Smooth muscle cell of the brain vasculature (primary cell): ENCODE measurements at regions not wholly inside any gene's neighbourhood (a gene's known extent, or its start where the extent isn't known, plus 50 kb on each side); places are given as distances from the start of the nearest gene placed in this dataset.
"Not testable (repeated sequence)": the region's sequence is repeated elsewhere in the genome, so short reads cannot be mapped to it uniquely, and the experiment has no call there.

Experiments
- DNase-seq: peaks from one replicate; pipeline ENCODE4 v3.0.0-alpha.2; 2012; ENCODE audit warnings: low read depth, low spot score

- DNase-seq: no peak
These were observed 1855.5 kb downstream of the MAT2B start for GRCh38 chr5:165360784-165361542.

DNA sequence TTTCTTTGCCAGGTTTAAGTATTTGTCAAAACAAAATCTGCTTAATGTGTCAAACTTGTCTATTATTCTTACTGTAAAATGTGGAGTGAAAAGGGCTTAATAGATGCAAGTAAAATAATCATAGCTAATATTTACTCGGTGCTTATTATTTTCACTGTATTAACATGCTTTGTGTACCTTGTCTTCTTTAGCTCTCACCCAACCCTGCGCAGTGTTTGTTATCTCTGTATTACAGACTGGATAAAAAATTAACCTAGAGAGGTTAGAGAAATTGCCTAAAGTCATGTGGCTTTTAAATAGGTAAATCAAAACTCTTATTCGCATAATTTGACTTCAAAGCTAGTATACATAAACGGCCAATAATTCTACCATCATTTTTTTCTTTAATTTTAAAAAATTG is 1864.8 kb downstream of the MAT2B start:
- no peak for DNase-seq

DNA sequence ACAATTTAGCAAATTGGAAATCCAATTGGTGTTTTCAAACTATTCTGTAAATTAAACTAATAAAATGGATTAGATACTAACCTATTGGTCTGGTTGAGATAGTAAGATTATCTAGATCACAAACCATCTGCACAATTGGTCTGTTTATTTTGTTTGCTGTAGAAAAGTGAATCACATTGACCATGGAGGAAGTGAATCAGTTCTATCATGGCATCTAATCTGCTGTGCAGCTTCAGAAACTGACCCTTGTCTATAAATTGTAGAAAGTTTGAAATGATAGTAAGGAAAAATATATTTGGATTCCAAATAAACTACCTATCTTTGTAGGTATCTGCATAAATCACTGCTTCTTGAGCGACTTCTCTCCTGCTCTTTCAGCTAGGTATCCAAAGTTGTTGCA is 1865.4 kb downstream of the MAT2B start:
- no peak for DNase-seq

DNA sequence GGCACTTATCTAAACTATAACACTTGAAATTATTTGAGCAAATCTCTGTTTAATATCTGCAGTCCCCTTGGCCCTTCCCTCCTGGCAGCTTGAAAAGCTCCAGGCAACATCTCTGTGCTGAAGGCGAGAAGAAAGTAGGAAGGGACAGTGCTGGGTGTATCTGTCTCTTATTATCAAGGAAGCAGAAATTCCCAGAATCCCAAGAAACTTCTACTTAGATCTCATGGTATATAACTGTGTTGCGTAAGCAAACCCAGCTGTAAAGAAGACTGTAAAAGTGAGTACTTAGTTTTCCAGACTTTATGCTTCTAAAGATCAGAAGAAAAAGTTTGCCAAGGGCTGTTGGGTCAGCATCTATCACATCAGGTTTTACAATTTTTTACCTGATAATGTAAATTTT is 1869.8 kb downstream of the MAT2B start:
- DNase-seq: no peak

- no peak for DNase-seq
These were observed 1888.4 kb downstream of the MAT2B start for GRCh38 chr5:165393839-165394238.

DNA sequence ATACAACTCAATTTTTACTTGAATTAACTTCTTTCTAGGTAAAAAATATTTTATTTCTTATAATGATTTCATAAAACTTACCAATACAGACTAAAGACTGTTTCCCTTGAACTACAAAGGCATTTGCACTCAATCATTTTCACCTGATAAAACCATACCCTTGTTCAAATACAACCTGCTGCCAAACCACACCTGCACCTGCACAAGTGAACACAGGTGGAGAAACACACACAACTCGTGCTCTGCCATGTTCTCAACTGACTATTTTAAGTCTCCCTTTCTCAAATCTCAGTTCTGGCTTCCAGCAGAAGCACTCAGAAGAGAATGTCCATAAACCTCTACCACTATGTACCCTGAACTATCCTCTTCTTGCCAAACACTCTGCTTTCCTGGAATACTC is 1892.1 kb downstream of the MAT2B start:
- DNase-seq: no peak

- DNase-seq: no peak
These were observed 1894.7 kb downstream of the MAT2B start for GRCh38 chr5:165400086-165400485.

- no peak for DNase-seq
These were observed 1899.5 kb downstream of the MAT2B start for GRCh38 chr5:165404917-165405316.

GRCh38 chr5:165405340-165405739 is 1899.9 kb downstream of the MAT2B start:
- no peak for DNase-seq

GRCh38 chr5:165407352-165407751 is 1901.9 kb downstream of the MAT2B start:
- DNase-seq: no peak

- DNase-seq: no peak
These were observed 1905.1 kb downstream of the MAT2B start for GRCh38 chr5:165410476-165410875.

DNA sequence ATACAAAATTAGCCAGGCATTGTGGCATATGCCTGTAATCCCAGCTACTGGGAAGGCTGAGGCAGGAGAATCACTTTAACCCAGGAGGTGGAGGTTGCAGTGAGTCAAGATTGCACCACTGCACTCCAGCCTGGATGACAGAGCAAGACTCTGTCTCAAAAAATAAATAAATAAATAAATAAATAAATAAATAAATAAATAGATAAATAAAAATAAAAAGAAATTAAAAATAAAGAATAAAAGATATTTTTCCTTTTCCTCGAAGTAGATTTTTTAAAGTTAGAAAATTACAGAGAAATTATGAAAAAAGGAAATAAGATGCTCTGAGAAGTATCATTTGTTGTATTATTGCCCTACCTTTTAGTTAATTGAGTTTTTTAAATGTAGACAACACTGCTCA is 1906.1 kb downstream of the MAT2B start:
- DNase-seq: not testable (repeated sequence)

GRCh38 chr5:165420493-165420892 is 1915.1 kb downstream of the MAT2B start:
- DNase-seq: no peak

DNA sequence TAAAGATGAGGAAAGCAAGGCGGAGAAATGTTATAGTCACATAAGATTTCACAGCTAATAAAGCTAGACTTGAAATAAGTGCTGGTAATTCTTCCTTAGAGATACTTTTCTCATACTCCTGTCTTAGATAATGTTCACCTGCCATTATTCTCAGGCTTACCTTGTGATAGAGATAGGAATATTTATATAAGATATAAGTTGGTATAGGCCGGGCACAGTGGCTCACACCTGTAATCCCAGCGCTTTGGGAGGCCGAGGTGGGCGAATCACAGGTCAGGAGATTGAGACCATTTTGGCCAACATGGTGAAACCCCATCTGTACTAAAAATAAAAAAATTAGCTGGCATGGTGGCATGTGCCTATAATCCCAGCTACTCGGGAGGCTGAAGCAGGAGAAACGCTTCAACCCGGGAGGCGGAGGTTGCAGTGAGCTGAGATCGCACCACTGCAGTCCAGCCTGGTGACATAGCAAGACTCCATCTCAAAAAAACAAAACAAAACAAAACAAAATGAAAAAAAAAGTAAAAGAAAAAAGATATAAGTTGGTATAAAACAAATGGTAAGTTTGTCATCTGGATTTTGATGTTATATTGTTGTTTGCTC is 1918.4 kb downstream of the MAT2B start:
- no peak for DNase-seq

- no peak for DNase-seq
These were observed 1920.2 kb downstream of the MAT2B start for GRCh38 chr5:165425594-165425993.

DNA sequence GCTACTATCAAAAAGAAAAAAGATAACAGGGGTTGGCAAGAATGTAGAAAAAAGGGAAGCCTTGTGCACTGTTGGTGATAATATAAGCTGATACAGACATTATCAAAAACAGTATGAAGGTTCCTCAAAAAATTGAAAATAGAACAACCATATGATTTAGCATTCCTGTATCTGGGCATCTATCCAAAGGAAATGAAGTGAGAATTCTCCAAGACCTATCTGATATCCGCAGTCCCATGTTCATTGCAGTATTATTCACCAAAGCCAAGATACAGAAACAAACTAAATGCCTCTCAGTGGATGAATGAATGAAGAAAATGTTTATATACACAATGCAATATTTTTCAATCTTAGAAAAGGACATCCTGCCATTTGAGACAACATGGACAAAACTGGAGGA is 1943.3 kb downstream of the MAT2B start:
- DNase-seq: no peak

DNA sequence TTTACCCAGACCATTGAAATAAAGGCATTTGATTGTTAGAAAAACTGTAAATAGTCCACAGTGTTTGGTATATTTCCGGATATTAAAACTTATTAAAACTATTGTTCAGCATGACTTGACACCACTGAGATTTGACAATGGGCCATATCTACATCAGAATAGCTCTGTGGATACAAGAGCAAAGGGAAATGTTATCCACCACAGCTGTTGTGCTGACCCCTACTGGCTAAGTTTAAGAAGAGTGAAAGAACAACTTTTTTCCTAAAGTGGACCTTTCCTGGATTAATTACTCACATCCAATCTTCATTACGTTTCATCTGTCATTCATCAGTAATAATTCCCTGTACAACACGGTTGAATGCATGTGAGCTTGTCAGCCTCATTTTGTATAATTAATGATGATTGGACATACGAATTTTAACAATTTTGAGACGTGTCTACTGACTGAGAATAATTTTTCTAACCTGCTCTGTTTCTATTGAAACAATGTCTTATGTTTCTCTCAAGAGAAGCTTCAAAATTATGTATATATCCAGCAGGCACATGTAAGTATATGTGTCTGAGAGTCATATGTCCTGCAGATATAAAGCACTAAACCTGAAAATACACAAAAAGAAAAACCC is 1952.6 kb downstream of the MAT2B start:
- peak; percentile 7 for DNase-seq

GRCh38 chr5:165459232-165459631 is 1953.8 kb downstream of the MAT2B start:
- DNase-seq: no peak

GRCh38 chr5:165460911-165461310 is 1955.5 kb downstream of the MAT2B start:
- DNase-seq: no peak

DNA sequence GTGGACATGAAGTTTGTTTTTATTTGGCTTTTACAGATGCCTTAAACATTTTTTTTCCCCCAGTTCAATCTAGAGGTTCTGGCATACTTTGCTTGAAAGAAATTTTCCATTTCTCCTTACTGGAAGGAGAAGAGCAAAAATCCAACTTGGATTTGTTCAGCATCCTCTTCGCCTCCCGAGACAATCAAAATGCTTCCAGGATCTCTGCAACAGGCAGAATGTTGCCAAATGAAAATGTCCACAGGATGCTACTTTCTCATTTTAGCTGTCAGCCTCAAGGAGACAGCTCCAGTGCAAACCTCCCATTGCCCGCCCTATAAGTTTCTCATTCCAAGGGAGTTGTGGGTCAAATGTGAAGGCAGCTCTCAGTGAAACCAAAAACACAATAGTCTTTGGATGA is 1972.1 kb downstream of the MAT2B start:
- DNase-seq: no peak

- DNase-seq: no peak
These were observed 1990.5 kb downstream of the MAT2B start for GRCh38 chr5:165495829-165496380.

DNA sequence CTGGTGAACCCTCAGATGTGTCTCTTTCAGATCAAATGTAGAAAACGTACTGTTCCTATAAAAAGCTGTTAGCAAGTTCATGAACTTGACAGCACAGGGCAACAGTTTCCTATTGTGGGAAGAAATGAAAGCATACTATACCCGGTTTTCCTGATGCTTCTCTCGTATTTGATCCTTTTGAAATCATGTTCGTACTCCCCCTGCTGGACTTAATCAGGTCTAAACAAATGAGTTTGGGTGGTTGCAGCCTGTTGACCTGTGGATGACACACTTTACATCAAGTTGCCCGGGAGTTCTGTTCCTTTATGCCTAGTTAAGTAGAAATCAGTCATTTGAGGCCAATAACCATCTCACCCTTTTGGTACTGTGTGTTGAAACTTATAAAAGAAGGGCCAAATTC is 1992.3 kb downstream of the MAT2B start:
- DNase-seq: no peak
